HG02588 (cell line): ENCODE measurements at regions not wholly inside any gene's neighbourhood (a gene's known extent, or its start where the extent isn't known, plus 50 kb on each side); places are given as distances from the start of the nearest gene placed in this dataset.
A peak's percentile ranks its signal among the peaks of the same experiment; 100 is the strongest.
"Not testable (repeated sequence)": the region's sequence is repeated elsewhere in the genome, so short reads cannot be mapped to it uniquely, and the experiment has no call there.

Source experiments
- ATAC-seq: cut with Tn5 transposase; IDR thresholded peaks from one replicate; pipeline ENCODE4 v1.9.1; 2021; ENCODE audit warnings: mild to moderate bottlenecking, moderate library complexity; ENCODE audit not compliant: unreplicated experiment

DNA sequence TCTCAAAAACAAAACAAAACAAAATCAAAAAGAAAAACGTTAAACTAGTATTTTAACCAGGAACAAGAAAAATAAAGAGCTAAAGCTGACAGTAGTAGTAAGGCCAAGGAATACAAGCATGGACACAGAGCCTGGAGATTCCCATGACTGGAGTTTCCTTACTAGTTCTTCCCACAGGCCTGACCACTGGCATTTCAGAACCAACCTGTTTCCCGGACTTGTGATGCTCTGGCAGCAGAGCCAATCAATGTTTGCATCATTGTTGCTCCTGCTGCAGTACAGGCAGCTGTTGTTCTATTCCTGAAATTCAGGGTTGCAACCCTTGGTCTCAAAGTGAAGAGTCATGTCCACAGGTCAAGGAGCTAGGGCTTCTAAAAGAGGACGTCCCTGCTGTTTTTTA lies 111.3 kb upstream of the WARS2 start:
- no peak for ATAC-seq

DNA sequence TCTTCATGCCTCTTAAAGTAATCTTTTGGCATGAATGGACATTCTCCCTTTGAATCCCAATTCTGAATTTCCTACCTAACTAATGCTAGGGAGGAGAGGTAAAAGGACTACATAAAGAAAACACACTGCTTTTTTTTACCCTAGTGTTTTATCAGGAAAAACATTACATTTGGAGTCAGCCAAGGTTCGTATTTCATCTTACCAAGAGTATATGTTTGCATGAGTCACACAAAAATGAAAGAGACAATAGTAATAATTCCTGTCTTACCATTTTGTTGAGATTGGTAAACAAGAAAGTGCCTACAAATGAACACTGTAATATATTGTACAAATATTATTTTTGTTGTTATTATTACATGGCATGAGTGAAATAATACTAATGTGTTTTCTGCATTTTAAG lies 112.9 kb upstream of the WARS2 start:
- no peak for ATAC-seq

DNA sequence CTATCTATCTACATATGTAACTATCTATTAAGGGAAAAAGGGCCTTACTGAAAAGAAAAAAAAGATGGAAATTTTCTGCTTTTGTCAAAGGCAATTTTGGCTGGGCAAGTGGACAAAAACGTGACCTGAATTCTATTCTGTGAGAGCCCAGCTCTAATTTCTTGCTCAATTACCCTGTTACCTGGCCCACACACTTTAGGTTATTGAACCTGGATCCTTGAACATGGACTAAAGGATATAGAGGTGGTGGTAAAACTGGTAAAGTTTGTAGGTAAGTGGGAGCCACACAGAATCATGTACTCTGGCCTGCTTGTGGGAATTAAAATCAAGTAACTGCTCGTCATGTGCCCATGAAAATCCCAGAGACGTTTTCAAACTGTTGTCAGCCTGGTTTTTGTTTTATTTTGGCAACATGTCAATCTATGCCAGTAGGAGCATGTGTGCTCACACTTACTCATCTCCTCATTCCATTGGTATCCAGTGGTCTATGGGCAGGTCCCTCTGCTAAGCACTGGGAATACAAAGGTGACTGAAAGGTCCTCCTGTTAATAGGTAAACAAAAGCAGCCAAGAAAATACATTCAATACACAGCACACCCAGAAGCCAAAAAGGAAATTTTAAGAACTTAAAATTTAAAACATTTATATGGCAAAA lies 113.7 kb upstream of the WARS2 start:
- ATAC-seq, result no peak

DNA sequence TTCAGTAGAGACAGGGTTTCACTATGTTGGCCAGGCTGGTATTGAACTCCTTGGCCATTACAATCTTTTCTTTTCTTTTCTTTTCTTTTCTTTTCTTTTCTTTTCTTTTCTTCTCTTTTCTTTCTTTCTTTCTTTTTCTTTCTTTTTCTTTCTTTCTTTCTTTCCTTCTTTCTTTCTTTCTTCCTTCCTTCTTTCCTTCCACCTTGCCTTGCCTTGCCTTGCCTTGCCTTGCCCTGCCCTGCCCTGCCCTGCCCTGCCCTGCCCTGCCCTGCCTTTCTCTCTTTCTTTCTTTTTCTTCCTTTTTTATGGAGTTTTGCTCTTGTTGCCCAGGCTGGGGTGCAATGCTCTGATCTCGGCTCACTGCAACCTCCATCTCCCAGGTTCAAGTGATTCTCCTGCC lies 112.5 kb upstream of the HAO2 start:
- not testable (repeated sequence) for ATAC-seq

GRCh38 chr1:119260506-119260905 lies 108.1 kb upstream of the HAO2 start:
- no peak for ATAC-seq

- ATAC-seq, result peak; percentile 98
These were observed 102.2 kb upstream of the HAO2 start for GRCh38 chr1:119266386-119266785.

DNA sequence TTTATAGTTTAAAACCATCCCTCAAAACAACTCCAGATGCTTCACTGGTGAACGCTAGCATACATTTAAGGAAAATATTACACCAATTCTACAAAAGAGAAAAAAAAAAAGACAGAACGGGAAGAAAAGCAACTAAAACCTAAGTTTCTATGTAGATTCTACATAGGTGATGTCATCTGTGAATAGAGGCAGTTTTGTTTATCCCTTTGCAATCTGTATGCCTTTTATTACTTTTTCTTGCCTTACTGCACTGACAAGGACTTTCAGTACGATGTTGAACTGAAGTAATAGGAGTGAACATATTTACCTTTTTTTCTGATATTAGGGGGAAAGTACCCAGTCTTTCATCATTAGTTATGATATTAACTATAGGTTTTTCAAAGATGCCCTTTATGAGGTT lies 101.7 kb upstream of the HAO2 start:
- no peak for ATAC-seq

DNA sequence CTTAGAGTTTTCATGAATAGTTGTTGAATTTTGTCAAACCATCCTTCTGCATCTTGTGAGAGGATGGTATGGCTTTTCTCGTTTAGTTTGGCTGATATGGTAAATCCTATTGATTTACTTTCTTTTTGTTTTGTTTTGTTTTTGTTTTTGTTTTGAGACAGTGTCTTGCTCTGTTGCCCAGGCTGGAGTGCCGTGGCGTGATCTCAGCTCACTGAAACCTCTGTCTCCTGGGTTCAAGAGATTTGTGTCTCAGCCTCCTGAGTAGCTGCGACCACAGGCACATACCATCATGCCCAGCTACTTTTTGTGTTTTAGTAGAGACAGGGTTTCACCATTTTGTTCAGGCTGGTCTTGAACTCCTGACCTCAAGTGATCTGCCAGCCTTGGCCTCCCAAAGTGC lies 101.3 kb upstream of the HAO2 start:
- not testable (repeated sequence) for ATAC-seq

DNA sequence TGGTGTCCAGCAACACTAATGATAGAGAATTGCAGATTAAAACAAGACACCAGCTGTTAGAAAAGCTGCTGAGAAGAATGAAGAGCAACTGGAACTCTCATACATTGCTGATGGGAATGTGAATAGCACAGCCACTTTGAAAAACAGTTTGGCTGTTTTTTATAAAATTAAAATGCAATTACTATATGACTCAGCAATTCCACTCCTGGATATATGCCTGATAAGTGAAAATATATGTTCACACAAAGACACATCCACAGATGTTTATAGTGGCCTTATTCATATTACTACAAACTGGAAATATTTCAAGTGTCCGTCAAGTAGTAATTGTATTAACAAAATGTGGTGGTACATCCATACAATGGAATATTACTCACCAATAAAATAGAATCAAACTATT lies 99.7 kb upstream of the HAO2 start:
- no peak for ATAC-seq

DNA sequence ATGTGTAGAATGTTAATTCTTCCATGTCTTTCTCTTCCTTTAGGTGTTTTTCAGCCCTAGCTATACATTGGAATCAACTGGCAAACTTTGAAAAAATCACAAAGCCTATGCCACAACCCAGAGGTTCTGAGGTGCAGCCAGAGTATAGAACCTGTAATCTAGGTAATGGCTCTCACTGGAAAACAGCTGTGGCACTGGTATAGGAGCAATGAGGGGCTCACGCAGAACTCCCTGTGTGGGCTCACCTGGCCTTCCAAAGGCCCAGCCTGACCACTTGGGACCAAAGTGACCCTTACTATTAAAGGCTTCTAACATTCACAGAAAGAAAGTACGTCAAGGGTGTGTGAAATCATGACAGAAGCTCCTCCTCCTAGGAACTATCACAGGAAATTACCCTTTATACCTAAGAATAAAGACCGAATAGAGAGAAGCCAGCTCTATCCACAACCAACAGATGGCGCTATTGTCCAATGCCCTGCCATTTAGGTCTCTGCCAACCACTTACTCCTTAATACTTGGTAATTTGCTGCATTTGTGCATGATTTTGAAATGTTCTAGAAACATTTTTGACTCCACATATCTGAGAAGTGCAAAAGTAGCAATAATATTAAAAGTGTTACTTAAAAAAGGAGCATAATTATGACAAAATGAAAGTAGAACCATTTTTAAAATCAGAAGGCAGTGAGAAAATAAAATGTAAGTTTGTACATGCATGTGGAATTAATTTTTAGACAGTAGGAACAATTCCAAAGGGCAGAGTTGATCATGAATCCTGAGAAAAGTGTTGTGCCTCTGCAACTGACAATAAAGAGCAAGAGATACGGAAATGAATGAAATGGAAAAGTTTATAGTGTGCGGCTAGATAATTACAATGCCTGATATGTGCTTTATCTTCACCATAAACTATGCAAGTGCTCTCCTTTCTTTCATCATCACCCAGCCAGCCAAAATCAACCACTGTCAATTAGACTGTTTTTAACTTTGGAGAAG lies 93.1 kb upstream of the HAO2 start:
- ATAC-seq, result peak; percentile 51

DNA sequence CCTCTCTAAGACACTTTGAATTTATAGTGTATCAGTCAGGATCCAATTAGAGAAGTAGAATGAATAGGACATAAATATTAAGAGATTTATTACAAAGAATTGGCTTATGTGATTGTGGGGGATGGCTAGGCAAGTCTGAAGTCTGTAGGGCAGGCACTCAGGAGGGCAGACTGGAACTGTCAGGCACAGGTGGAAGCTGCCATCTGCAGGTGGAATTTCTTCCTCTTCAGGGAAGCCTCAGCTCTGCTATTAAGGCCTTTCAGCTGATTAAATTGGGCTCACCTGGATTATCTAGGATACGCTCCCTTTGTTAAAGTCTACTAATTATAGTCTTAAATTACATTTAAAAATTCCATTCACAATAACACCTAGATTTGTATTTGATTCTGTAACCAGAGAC lies 92.0 kb upstream of the HAO2 start:
- no peak for ATAC-seq

DNA sequence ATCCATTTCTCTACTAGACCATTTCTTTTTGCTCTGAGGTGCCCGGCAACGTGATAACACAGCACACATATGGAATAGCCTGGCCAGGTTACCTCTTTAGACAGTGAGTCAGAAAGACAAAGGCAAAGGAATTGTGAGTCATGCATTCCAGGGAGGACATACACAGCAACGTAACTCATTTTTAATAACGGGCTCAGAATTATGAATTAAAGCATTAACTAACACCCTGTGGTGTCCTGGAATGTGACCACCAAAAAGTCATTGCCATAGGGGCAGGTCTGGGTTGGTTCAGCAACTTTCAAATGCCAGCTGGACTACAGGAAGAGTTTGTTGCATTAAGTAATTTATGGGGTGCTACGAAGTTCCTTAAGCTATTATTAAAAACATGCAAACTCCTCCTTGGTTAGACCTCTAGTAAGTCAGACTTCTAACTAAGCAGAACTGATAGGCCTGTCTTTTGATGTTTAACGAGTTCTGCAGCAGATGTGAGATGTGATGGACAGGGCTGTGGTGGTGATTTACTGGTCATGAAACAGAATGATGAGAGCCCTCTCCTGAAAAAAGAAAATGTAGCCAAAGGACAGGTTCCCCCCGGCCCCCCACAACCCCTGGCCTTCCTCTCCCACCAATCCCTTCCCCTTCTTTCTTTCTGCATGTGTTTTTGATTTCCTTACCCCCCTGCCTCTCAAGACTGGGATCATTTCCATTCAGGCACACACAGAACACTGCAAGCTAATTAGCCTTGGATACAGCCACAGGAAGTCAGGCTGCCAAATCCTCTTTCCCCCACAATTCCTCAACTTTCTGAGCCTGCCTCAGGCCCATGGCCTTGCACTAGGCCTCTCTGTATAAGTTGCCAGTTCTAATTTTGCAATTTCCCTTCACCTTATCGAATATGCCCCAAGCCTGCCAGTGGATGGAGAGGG lies 88.9 kb upstream of the HAO2 start:
- no peak for ATAC-seq

DNA sequence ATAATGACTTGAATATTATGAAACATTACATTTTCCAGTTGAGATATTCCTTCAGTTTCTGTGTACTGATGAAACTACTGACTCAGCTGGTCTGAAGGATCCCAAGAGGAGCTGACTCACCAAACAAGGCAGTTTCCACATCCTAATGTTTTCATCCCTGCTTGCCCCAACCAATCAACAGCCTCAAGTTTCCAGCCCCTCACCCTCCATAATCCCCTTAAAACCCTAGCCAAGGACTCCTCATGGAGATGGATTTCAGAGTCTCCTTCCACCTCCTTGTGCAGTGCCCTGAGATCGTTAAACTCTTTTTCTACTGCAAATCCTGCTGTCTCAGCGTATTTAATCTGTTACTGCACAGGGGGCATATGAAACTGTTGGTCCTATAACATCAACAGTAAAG lies 83.1 kb upstream of the HAO2 start:
- ATAC-seq, result no peak

GRCh38 chr1:119286587-119287181 lies 81.9 kb upstream of the HAO2 start:
- peak; percentile 74 for ATAC-seq

DNA sequence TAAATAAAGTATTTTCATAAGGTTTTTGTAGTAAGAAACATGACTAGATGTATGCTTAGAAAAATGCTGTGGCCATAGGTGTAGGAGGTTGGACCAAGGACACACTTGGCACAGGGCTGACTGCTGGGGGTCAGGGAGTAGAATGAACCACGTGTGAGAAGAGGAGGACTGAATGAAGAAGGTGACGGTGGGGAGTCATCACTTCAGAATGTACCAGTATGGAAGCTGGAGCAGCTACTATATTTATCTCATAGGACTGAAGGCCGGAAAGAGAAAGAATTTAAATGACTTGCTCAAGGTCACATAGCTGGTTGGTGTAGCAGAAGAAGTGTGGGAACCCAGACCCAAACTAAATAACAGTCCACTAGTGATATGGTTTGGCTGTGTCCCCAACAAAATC lies 79.8 kb upstream of the HAO2 start:
- no peak for ATAC-seq

- ATAC-seq, result no peak
These were observed 78.3 kb upstream of the HAO2 start for GRCh38 chr1:119290297-119290696.

GRCh38 chr1:119291611-119292206 lies 76.9 kb upstream of the HAO2 start:
- no peak for ATAC-seq

GRCh38 chr1:119293797-119294196 lies 74.8 kb upstream of the HAO2 start:
- no peak for ATAC-seq

DNA sequence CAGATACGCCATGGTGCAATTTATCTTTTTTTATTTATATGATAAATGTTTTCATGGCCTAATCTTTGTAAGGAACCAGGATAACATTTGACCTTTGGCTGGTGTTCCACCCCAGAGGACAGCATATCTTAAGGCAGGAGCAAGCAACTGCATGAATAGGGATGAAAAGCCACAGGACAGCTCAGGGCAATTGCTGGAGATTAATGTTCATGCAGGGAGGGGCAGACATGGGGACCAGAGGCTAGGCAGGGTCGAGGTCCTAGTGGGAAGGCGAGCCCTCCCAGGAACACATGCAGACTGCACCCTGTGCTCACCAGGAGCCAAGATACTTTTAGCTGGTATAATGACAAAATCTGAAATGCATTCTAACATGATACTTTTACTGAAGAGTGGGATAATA lies 74.4 kb upstream of the HAO2 start:
- ATAC-seq, result no peak

DNA sequence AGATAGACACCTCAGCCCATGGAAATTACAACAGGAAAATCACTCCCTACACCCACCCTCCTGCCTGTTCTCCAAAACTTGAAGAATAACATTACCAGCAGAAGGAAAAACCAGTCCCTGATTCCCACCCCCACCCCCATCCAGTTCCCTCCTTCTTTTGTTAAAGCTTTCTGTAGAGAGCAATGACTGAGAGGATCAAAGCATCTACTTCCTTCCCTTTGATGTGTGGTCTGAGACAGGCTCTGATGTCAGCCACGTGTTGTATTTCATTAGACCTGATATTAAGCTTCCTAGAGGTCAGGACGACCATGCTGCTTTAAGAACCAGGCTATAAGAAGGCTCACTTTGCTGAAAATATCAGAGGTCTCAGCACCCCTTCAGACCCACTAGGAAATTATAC lies 73.9 kb upstream of the HAO2 start:
- no peak for ATAC-seq
